HG03064 (cell line): ENCODE measurements at regions not wholly inside any gene's neighbourhood (a gene's known extent, or its start where the extent isn't known, plus 50 kb on each side); places are given as distances from the start of the nearest gene placed in this dataset.
"Not testable (repeated sequence)": the region's sequence is repeated elsewhere in the genome, so short reads cannot be mapped to it uniquely, and the experiment has no call there.

Experiments
- ATAC-seq: cut with Tn5 transposase; IDR thresholded peaks from one replicate; pipeline ENCODE4 v1.9.1; 2021; ENCODE audit warnings: low read depth; ENCODE audit not compliant: unreplicated experiment

DNA sequence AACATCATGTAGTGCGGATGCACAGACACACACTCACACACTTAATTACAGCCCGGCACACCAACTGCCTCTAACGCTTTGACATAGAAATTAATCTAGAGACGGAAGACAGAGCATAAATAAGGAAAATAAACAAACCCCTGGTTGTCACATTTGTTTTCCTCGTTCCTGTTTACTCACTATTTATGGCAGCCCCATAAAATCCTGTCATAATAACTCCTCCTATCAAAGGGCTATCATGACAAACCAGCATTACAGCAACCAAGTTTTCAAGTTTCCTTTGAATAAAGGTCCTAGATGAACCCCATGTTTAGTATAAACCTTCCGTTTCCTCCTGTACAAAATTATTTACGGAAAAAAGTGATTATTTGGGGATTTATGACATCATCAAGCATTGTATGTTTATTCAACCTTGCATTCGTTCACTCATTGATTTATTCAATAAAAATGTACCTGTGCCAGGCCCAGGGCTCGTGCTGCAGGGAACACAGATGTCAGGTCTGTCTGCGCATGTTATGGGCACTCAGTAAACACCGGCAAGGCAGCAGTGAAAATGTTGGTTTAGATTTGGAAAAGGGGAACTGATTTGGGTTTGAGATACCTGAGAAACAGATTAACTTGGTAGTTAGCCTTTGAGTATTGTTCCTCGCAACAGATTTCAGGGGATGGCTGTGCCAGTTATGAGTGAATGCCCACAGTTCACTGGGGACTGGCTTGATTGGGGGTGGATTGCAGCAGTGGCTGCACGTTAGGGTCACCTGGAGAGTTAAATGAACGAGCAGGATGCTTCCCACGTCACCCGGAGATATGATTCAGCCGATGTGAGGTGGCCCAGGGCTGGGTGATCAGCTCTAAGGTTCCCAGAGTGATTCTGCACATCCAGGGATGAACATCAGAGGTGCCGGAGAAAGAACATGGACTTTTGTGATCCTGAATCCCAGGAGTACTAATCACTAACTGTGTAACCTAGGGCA, 295.3 kb upstream of the FOXQ1 start:
- no peak for ATAC-seq

DNA sequence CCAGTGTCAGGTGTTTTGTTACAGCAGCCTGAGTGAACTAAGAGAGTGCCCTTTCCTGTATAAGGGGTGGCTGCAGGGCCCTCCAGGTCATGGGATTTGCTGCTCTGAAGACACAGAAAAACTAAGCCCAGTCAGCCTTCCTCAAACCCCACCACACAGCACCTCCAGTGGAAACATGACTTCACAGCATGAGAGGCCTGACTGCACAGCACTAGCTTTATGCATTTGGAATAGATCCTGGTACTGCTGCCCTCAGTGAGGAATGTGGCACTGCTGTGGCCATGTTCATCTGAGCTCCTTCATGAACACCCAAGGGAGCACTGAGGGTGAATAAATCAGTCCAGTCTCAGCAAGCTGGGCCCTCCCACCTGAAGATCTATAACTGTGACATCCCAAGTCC, 296.1 kb upstream of the FOXQ1 start:
- ATAC-seq, result no peak

DNA sequence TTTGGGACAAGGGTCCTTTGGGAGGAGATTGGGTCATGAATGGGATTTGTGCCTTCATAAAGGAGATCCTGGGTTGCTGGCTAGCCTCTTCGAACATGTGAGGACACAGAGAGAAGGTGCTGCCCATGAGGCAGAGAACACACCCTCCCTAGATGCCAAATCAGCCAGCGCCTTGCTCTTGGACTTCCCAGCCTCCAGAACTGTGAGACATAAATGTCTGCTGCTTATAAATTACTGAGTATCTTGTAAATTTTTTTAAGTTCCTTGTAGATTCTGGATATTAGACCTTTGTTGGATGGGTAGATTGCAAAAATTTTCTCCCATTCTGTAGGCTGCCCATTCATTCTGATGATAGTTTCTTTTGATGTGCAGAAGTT, 297.5 kb upstream of the FOXQ1 start:
- no peak for ATAC-seq

DNA sequence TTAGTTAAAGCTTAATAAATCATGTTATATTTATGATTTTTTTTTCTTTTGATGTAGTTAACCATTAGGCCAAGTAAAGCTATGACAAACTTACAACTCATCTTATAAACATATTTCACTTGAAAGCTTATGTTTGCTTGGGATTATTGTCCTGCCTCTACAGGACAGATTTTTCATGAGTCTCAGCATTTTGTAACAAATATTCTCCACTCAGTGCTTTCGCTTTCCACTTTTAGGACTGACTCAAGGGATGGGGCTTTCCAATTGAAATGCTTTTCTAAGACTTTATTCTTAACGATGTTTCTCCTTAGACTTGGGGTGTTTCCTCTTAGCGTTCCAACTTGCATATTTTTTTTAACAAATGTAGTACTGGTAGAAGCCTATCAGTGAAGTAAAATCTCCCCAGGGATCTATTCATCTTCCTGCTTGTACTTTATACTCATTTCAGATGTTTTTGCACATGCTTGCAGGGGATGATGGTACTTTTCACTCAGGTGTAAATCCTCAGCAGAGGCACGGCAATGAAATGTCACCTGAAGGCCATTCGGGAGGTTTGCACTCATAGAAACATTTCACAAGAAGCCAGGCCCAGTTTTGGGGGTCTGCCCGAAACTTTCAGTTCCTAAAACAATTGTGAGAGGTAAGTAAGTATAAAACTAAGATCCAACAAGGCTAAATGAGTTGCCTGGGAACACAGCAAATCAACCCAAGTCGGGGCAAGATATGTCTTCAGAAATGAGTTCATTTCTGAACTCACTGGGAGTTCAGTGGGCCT, 298.1 kb upstream of the FOXQ1 start:
- no peak for ATAC-seq

DNA sequence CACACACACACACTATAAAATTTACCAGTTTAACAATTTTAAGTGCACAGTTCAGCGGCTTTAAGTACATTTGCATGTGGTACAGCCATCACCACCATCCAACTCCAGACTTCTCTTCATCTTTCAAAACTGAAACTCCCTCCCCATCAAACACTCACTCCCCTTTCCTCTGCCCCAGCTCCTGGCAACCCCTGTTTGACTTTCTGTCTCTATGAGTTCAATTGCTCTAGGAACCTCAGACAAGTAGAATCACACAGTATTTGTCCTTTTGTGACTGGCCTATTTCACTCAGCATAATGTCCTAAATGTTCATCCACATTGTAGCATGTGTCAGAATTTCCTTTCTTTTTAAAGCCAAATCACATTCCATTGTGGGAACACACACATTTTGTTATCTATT, 302.8 kb upstream of the FOXQ1 start:
- no peak for ATAC-seq

DNA sequence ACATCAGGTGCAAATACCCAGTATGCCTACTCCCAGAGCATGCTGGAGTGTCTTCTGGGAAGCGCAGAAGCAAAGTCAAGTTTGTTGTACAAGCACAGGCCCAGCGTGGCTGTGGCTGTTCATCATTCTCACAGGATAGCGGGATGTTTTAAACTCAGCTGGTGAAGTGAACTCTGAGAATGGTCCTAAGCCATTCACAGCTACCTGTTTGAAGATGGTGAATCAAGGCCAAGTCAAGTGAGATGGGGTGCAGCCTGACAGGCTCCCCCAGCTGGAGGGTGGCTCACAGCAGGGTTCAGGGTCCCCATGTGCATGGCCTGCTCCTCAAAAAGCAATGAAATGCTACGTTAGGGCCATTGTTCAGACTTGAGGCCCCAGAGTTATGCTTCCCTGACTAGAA, 304.7 kb upstream of the FOXQ1 start:
- no peak for ATAC-seq

DNA sequence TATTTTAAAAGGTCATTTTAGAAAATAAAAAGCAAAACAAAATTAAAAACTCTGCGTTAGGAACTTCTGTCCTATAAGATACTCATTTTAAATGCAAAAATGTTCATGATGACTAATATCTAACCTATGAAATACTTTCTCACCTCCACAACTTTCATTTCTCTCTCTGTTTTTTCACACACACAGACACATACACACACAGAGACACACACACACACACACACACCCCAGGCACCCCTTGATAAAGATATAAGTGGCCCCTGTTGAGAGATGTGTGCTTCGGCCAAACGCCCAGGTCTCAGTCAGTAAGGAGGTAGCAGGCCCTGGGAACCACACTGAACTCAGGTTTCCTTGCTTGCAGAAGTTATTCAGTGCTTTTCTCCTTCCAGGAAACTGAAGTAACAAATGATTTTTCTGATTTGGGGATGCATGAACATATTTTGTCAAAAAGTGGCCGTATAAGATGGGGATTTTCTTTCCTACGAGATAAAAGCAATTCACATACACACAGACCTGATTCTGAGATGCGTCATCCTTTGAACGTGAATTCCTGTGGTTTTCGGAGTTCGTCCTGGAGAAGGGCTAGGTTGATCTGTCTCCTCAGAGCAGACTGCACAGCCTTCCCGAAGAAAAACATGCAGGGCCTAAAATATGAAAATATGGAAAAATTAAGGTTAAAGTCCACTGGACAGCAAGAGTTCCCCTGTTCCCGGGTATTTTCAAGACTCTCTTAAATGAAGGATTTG, 306.8 kb upstream of the FOXQ1 start:
- ATAC-seq, result no peak

DNA sequence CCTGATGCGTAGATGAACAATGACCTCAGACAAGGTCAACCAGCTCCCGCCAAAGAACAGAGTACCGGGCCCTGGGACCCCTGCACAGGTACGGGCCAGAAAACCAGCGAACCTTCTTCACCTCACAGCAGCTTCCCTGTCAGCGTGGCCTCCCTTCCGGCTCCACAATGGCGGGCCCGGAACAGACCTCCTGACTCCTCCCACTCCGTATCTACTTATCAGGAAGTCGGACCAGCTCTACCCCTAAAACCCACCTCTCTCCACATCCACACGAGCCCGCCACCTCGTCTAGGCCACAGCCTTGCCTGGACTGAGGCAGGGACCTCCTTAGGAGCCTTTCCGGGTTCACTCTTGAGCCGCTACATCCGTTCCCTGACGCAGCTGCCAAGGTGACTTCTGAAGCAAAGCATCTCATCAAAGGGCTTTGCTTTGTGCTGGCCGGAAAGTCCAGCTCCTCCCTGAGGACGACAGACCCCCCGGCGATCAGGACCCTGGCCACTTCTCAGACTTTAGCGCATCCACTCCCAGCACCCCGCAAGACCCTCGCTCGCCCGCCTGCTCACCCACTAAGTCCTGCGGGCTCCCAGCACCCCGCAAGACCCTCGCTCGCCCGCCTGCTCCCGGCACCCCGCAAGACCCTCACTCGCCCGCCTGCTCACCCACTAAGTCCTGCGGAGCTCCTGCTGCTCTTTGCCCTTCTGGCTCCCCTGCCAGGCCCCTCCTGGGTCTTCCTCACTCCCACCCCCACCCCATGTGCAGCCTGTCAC, 308.3 kb upstream of the FOXQ1 start:
- ATAC-seq, result no peak

DNA sequence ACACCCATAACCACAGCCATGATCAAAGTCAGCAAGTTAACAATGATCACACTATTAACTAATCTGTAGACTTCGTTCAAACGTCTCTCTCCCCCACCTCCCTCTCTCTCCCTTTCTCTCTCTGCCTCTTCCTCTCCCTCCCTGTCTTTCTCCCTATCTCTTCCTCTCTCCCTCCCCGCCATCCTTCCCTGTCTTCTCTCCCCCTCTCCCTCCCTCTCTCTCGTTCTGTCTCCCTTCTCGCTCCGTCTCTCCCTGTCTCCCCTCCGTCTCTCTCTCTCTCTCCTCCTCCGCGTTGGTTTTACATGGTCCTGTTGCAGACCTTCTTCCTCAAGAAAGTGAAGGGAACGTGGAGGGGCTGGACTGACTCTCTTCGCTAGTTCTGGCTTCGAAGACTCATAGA, 308.9 kb upstream of the FOXQ1 start:
- ATAC-seq, result no peak

DNA sequence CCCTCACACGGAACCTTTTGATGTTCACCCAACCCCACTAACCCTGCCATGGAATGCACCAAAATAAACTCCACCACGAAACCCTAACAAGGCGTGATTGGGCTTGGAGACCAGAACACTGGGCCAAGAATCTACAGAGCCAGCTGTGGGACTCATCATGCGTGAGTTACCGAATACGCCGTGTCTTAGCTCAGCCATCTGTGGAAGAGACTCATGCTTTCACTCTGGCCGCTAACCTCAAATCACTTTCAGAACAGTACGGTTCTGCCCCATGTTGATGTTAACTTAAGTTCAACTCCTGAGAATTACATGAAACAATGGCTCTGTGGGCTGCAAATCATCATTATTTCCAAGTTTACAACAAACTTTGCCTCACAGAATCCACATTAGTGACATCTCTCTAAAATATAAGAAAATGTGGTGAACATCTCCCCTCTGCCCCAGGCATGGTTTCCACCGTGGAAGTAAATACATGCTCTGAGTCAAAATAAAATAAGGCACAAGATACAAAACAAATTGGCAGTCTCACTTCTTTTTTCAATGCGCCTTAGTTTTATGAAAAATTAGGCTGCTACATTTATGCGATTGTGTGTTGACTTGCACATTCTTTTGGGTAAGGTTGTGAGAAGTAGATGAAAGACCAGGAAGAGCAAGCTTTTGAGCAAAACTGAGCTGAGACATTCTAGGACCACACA, 308.9 kb upstream of the EXOC2 start:
- peak; percentile 73 for ATAC-seq

DNA sequence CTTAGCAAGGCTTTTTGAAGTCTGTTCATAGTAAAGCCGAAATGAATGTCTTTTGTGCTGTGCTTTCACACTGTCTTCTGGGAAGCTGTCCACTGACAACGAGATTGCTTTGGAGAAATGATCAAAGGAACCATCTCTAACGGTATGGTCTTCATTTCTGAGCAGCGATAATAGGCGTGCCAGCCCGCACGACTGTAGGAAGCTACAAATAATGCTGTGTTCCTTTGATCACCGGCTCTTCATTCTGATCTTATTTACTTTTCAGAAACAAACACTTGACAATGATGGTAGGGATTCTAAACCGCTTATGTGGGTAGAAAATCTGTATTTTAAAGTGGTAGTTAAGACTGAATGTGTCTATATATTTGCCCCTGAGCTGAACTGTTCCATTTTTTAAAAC, 306.6 kb upstream of the EXOC2 start:
- ATAC-seq, result no peak

DNA sequence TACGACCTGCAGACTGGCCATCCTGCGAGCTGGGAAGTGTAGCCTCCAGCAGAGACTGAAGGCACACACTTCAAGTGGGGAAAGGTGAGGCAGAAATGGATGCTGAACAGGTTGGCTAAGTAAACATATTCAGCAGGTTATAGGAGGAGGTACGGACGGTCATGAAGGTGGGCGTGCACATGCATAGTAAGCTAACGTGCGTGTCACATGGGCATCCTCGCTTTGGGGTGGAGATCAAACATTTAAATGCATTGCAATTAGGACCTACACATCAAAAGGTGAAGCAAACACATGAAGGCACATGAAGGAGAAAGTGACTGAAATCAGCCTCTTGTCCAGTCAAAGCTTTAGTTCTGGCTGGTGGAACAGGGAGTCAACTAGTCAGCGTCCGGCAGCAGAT, 305.6 kb upstream of the EXOC2 start:
- no peak for ATAC-seq

DNA sequence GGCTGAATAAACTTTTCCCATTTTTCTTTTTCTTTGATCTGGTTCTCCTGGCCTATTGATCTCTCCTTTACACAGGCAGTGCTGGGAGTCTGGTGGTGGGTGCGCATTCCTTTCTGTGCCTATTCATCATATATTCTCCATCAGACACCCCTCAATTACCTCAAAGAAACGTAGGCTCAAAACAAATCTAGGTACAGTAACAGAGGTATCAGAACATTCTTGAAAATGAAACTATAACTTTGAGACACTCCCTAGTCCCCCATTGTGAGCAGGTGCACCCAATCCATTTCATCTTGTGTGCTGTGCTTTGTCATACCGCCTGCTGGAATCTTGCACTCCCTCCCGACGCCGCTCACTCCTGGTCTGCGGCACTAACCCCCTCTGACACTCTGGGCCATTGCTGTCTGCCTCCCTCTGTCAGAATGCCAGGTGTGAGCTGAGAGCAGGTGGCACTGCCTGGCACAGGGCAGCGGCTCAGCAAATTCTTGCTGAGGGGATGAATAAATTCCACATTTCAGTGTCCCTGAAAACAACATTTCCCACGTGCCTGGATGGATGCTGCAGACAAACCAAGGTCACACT, 303.4 kb upstream of the EXOC2 start:
- ATAC-seq, result no peak

DNA sequence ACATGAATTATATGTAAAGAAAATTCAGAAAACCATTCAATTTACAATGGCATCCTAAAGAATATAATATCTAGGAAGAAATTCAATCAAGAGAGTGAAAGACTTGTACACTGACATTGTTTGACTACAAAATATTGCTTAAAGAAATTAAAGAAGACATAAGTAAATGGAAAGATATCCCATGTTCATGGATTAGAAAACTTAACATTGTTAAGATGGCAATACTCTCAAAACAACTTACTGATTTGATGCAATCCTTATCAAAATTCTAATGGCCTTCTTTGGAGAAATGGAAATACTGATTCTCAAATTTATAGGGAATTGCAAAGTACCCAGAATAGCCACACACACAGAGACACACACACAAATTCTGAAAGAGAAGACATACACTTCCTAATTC, 298.3 kb upstream of the EXOC2 start:
- ATAC-seq, result no peak

DNA sequence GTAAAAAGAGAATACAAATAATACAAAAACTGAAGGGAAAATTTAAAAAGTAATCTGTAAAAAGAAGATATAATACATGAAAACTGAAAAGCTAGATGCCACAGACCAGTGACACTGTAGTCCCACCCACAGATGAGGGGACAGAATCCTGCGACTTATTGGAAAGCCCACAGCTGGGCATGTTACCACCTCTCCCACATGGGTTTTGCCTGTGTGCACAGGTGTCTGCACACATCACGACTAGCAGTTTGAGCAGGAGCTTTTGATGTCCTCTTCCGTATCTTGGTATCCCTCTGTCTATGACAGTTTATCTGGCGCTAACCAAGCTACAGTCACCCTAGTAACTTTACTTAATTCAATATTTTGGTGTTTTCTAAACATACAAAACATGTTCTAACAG, 291.1 kb upstream of the EXOC2 start:
- ATAC-seq, result no peak

DNA sequence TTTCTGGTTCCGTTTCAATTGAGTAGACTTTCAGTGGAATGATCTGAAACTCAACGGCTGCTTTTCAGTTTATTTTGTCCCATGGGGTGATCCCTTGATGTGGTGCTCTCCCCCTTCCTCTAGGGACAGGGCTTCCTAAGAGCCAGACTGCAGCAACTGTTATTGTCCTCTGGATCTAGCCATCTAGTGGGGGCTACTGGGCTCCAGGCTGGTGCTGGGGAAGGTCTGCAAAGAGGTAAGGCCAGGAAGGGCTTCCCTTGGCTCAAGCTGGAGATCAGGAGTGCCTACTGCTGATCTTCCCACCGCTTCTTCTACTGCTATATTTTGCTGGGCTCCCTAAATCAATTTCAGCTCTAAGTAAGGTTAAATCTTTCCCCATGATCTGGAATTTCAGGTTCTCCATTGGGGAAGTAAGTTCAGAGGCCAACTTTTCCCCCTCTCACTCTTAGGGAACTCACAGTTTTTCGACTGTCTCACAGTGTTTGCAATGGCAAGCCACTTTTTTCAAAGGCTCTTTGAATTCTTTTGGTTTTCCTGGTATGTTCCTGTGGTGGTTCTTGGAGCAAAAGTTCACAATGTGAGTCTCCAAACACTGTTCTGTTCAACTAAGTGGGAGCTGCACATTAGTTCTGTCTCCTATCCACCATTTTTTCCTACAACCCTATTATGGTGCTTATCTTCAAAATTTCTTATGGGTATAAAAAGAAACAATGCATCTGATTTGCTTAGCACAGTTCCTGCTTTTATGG, 286.2 kb upstream of the EXOC2 start:
- ATAC-seq, result no peak

DNA sequence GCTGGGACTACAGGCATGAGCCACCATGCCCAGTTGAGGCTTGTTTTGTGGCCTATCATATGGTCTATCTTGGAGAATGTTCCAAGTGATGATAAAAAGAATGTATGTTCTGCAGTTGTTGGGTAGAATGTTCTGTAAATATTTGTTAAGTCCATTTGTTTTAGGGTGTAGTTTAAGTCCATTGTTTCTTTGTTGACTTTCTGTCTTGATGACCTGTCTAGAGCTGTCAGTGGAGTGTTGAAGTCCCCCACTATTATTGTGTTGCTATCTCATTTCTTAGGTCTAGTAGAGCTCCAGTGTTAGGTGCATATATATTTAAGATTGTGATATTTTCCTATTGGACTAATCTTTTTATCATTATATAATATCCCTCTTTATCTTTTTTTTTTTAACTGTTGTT, 284.3 kb upstream of the EXOC2 start:
- not testable (repeated sequence) for ATAC-seq

DNA sequence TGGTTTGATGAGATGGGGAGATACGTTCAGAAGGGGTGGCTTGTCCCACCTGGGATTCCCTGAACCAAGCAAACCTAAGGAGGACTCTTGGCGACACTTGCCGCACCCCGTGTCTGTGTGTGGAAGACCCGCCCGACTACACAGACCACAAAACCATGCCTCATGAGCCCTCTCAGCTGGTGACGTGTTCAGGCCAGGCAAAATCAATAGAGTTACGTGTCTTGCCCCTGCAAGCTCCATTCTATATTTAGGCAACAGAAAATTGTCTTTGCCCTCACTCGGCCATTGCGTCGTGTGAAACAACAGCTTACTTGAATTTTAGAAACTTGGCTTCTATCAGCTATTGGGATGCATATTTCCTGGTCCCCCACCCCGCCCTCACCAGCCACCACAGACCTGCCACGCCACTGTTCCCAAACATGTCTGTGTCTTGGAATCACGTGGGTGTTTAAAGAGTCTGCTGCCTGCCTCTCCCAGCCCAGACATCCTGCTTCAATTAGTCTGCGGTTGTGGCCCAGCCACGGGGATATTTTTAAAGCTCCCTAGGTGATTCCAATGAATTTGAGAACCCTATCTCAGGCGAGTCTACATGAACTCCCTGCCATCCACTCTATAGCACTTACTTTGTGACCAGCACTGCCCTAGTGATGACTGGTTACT, 279.2 kb upstream of the EXOC2 start:
- no peak for ATAC-seq
